ENCODE measurements at regions not wholly inside any gene's neighbourhood (a gene's known extent, or its start where the extent isn't known, plus 50 kb on each side); places are given as distances from the start of the nearest gene placed in this dataset.
A peak's percentile ranks its signal among the peaks of the same experiment; 100 is the strongest.

DNA sequence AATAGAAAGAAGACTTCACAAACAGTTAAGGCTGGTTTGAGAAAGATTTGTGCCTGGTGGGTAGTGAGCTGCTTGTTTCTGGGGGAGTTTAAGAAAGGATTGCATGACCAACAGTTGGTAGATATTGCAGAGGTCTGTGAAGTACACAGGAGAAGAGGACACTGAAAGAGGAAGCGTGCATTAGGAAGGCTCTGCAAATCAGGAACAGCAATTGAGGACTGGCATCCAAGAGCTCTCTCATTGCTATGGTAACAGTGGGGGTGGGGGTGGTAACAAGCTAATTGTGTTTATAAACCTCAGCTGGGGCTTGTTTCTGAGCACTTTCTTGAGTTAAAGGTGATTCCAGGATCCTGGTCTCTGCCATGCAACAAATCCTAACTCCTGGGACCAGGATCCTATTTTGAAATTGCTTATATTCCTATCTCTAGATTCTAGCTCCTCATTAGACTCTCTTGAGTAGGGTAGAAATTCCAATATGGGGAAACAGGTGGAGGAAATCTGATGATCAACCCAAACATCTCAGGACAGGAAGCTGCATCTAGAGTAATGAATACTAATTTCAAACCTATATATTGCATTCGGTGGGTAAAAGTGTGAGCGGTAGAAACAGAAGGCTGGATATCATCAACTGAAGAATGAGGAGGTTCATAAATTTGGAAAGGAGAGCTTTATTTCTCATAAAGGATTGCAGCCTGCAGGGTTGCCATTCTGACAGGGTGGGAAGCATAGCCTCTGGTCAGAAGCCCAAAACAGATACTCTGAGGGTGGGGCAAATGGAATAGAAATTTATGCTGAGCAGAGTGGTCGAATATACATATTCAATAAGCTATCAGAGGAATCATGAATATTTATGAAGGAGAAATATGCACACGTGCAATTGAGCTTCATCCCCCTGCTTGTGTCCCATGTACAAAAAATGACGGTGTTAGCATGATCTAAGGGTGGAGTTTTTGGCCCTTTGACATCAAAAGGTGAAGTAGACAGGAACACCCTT is 79.4 kb downstream of the PTTG1 start:
- no peak overlapping the region for H3K27ac ChIP-seq
- no peaks in the 10 kb centered on the region for H3K9me3 ChIP-seq
- H3K27me3 ChIP-seq, result no peaks in the 10 kb centered on the region
- no peak for TF ChIP-seq POLR2A (IDR thresholded peaks at IDR 0.05)
- TF ChIP-seq POLR2AphosphoS5 (IDR thresholded peaks at IDR 0.05), result no peak
- TF ChIP-seq, protein P1, sequence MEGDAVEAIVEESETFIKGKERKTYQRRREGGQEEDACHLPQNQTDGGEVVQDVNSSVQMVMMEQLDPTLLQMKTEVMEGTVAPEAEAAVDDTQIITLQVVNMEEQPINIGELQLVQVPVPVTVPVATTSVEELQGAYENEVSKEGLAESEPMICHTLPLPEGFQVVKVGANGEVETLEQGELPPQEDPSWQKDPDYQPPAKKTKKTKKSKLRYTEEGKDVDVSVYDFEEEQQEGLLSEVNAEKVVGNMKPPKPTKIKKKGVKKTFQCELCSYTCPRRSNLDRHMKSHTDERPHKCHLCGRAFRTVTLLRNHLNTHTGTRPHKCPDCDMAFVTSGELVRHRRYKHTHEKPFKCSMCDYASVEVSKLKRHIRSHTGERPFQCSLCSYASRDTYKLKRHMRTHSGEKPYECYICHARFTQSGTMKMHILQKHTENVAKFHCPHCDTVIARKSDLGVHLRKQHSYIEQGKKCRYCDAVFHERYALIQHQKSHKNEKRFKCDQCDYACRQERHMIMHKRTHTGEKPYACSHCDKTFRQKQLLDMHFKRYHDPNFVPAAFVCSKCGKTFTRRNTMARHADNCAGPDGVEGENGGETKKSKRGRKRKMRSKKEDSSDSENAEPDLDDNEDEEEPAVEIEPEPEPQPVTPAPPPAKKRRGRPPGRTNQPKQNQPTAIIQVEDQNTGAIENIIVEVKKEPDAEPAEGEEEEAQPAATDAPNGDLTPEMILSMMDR (IDR thresholded peaks at IDR 0.05), result no peak
- no peak for TF ChIP-seq EP300 (IDR thresholded peaks at IDR 0.05)
- no peak overlapping the region for H3K4me3 ChIP-seq
- H3K4me1 ChIP-seq, result no peaks in the 10 kb centered on the region
- WGBS, result 65% methylated on average over 6 of the region's 6 CpGs
- no peaks in the 10 kb centered on the region for H3K36me3 ChIP-seq
- no peak for DNase-seq (ENCODE audit: low spot score in 2 of 2)

DNA sequence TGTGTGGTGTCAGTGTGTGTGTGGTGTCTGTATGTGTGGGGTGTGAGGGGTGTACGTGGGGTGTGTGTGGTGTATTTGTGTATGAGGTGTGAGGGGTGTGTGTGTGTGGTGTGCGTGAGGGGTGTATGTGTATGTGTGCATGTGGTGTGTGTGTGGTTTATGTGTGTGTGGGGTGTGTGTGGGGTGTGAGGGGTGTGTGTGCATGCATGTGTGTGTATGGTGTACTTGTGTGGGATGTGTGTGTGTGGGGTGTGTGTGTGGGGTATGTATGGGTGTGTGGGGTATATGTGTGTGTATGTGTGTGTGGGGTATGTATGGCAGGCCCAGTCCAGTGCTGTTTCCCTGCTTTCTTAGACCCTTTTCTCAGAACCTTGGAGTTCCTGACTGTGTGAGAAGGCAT is 83.3 kb downstream of the PTTG1 start:
- Histone ChIP-seq H3K27me3 (no peaks in the 10 kb centered on the region), H3K36me3 (no peaks in the 10 kb centered on the region), H3K4me3 (no peak overlapping the region), H3K4me1 (peaks cover 9% of the 10 kb centered on the region), H3K27ac (no peak overlapping the region), H3K9me3 (no peaks in the 10 kb centered on the region)
- WGBS, result 48% methylated on average over 2 of the region's 2 CpGs
- no peak for DNase-seq (ENCODE audit: low spot score in 2 of 2)
- TF ChIP-seq POLR2AphosphoS5 (IDR thresholded peaks at IDR 0.05), result no peak
- TF ChIP-seq, protein P1 (IDR thresholded peaks at IDR 0.05), result no peak
- TF ChIP-seq POLR2A (IDR thresholded peaks at IDR 0.05), result no peak
- TF ChIP-seq EP300 (IDR thresholded peaks at IDR 0.05), result no peak

DNA sequence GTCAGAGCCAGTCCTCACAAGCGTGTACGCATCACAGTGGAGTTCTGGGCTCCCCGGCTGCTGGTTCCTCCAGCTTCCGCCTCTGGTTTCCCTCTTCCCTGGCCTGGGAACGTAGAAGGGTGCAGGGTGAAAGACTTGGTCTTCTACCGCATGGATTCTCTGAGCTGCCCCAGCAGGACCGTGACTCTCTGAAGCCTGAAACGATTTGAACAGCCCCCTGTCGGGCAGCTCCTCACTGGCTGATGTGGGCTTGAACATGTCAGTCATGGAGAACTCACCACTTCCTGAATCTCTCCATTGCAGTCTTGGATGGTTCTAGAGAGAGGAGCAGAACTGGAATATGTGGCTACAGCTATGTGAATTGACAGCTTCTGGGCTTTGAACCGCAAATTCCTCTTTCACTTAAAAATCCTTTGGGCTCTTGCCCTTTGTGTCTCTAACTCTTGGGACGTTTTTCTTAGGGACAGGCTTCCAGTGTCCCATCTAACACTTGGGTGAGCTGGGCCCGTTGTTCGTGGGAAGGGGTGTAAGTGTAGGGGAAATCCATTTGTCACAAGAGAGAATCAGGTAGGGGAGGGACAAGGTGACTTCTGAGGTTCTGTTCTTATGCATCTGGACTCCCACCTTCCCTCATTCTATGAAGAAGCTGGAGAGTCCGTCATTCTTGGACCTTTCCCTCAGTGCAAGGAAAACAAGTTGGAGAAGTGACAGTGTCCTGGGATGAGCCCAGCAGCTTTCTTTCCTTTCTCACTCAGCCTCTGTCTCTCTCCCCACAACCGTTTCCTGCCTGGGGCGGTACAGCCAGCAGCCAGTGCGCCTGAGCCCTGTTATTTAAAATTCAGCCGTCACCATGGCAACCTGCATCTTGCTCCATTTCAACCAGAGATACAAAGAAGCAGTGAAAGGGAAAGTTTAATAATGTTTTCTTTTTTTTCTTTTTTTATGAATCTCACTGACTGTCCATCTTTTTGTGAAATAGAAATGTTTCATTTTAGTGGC is 84.7 kb downstream of the PTTG1 start:
- Histone ChIP-seq H3K4me3 (no peak overlapping the region), H3K4me1 (peaks cover 9% of the 10 kb centered on the region), H3K27ac (no peak overlapping the region), H3K27me3 (peaks cover 4% of the 10 kb centered on the region), H3K9me3 (no peaks in the 10 kb centered on the region), H3K36me3 (no peaks in the 10 kb centered on the region)
- 63% methylated on average over 17 of the region's 18 CpGs for WGBS
- TF ChIP-seq EP300 (IDR thresholded peaks at IDR 0.05) (no peak), POLR2A (IDR thresholded peaks at IDR 0.05) (no peak), POLR2AphosphoS5 (IDR thresholded peaks at IDR 0.05) (no peak)
- TF ChIP-seq, protein P1 (IDR thresholded peaks at IDR 0.05), result no peak
- DNase-seq (ENCODE audit: low spot score in 2 of 2), result peak; percentile 75 to 81

DNA sequence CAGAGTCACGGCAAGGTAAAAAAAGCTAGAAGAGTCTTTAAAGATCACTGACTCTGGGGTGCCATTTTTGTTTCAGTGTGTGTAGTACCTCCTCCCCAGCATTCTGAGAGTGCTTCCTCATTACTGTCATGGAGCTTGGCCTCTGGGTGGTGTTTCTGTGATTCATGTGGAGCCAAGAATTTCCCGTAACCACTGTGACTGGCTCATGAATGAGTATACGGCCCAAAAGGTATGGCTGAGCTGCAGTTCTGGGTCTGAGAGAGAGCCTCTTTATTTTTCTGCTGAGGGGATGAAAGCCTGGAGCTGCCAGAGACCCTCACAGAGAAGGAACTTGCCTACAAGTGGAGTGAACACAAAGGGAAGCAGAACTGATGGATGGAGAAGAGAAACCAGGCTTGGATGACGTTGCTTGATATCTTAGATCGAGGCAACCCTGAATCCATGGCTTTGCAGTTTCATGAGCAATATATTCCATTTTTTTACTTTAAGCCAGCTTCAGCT is 85.6 kb downstream of the PTTG1 start:
- Histone ChIP-seq H3K27ac (no peak overlapping the region), H3K9me3 (no peaks in the 10 kb centered on the region), H3K4me1 (peaks cover 9% of the 10 kb centered on the region), H3K36me3 (no peaks in the 10 kb centered on the region), H3K27me3 (peaks cover 7% of the 10 kb centered on the region), H3K4me3 (no peak overlapping the region)
- 37% methylated on average over 5 of the region's 5 CpGs for WGBS
- DNase-seq (ENCODE audit: low spot score in 2 of 2), result no peak
- TF ChIP-seq, protein P1 (IDR thresholded peaks at IDR 0.05), result no peak
- TF ChIP-seq EP300 (IDR thresholded peaks at IDR 0.05), result no peak
- TF ChIP-seq POLR2A (IDR thresholded peaks at IDR 0.05), result no peak
- no peak for TF ChIP-seq POLR2AphosphoS5 (IDR thresholded peaks at IDR 0.05)

All from suprapubic skin (tissue), 4 donors.